Putamen (tissue), 1 donor: ENCODE measurements at regions not wholly inside any gene's neighbourhood (a gene's known extent, or its start where the extent isn't known, plus 50 kb on each side); places are given as distances from the start of the nearest gene placed in this dataset.
A peak's percentile ranks its signal among the peaks of the same experiment; 100 is the strongest.

ENCODE experiments used
- DNase-seq: peaks from one replicate; pipeline ENCODE4 v3.0.0-alpha.2; 2016; ENCODE audit warnings: low spot score

- no peak for DNase-seq
Observed at GRCh38 chr2:60657673-60658072, 98.4 kb upstream of the PAPOLG start.

- DNase-seq, result no peak
Observed at GRCh38 chr2:60659026-60659425, 97.0 kb upstream of the PAPOLG start.

- DNase-seq, result no peak
Observed at GRCh38 chr2:60661073-60661738, 94.9 kb upstream of the PAPOLG start.

GRCh38 chr2:60662781-60663180, 93.3 kb upstream of the PAPOLG start:
- DNase-seq, result no peak

GRCh38 chr2:60671966-60672365, 84.1 kb upstream of the PAPOLG start:
- DNase-seq, result peak; percentile 61

GRCh38 chr2:60674524-60675165, 81.4 kb upstream of the PAPOLG start:
- peak; percentile 63 for DNase-seq

GRCh38 chr2:60675301-60675700, 80.8 kb upstream of the PAPOLG start:
- DNase-seq, result no peak

- peak; percentile 73 for DNase-seq
Observed at GRCh38 chr2:60676706-60677330, 79.2 kb upstream of the PAPOLG start.

GRCh38 chr2:60677356-60677755, 78.7 kb upstream of the PAPOLG start:
- no peak for DNase-seq

GRCh38 chr2:60678551-60678950, 77.5 kb upstream of the PAPOLG start:
- DNase-seq, result no peak

GRCh38 chr2:60679036-60679780, 76.9 kb upstream of the PAPOLG start:
- DNase-seq, result no peak

- no peak for DNase-seq
Observed at GRCh38 chr2:60693551-60693950, 62.5 kb upstream of the PAPOLG start.

- no peak for DNase-seq
Observed at GRCh38 chr2:60695793-60696192, 60.3 kb upstream of the PAPOLG start.

GRCh38 chr2:60699617-60700016, 56.5 kb upstream of the PAPOLG start:
- DNase-seq, result no peak

GRCh38 chr2:60706021-60706420, 50.0 kb upstream of the PAPOLG start:
- peak; percentile 1 for DNase-seq
